SIG-M5 treated with dmso at 0.1 percent for 504 hours (cell line): ENCODE measurements at regions not wholly inside any gene's neighbourhood (a gene's known extent, or its start where the extent isn't known, plus 50 kb on each side); places are given as distances from the start of the nearest gene placed in this dataset.

Experiments used
- DNase-seq: peaks from one replicate; lab custom pipeline; 2025; ENCODE audit not compliant: unreplicated experiment; lab: John Stamatoyannopoulos, UW

- no peak for DNase-seq
Measured at GRCh38 chr5:40292006-40292405, 387.7 kb upstream of the PTGER4 start.

GRCh38 chr5:40291338-40291737 lies 388.4 kb upstream of the PTGER4 start:
- DNase-seq: no peak

GRCh38 chr5:40288800-40289485 lies 390.8 kb upstream of the PTGER4 start:
- no peak for DNase-seq

GRCh38 chr5:40284863-40285262 lies 394.9 kb upstream of the PTGER4 start:
- no peak for DNase-seq

- no peak for DNase-seq
Measured at GRCh38 chr5:40278881-40279280, 400.8 kb upstream of the PTGER4 start.

- no peak for DNase-seq
Measured at GRCh38 chr5:40277161-40277906, 402.4 kb upstream of the PTGER4 start.

- no peak for DNase-seq
Measured at GRCh38 chr5:40276426-40277102, 403.2 kb upstream of the PTGER4 start.

GRCh38 chr5:40274568-40274967 lies 405.1 kb upstream of the PTGER4 start:
- no peak for DNase-seq

GRCh38 chr5:40273936-40274335 lies 405.8 kb upstream of the PTGER4 start:
- DNase-seq: no peak

- DNase-seq: no peak
Measured at GRCh38 chr5:40271476-40271875, 408.2 kb upstream of the PTGER4 start.

GRCh38 chr5:40270274-40270845 lies 409.4 kb upstream of the PTGER4 start:
- DNase-seq: no peak

- DNase-seq: no peak
Measured at GRCh38 chr5:40268088-40268487, 411.6 kb upstream of the PTGER4 start.

- DNase-seq: no peak
Measured at GRCh38 chr5:40266952-40267351, 412.8 kb upstream of the PTGER4 start.

GRCh38 chr5:40261984-40262383 lies 417.7 kb upstream of the PTGER4 start:
- no peak for DNase-seq

GRCh38 chr5:40260361-40260760 lies 419.4 kb upstream of the PTGER4 start:
- no peak for DNase-seq

GRCh38 chr5:40258222-40258621 lies 421.5 kb upstream of the PTGER4 start:
- DNase-seq: peak; percentile 74

- DNase-seq: no peak
Measured at GRCh38 chr5:40240671-40241070, 439.0 kb upstream of the PTGER4 start.

GRCh38 chr5:40240111-40240510 lies 439.6 kb upstream of the PTGER4 start:
- peak; percentile 20 for DNase-seq

- DNase-seq: no peak
Measured at GRCh38 chr5:40238066-40238745, 441.5 kb upstream of the PTGER4 start.

GRCh38 chr5:40235471-40236400 lies 444.0 kb upstream of the PTGER4 start:
- DNase-seq: no peak
